ENCODE measurements at regions not wholly inside any gene's neighbourhood (a gene's known extent, or its start where the extent isn't known, plus 50 kb on each side); places are given as distances from the start of the nearest gene placed in this dataset.
"Not testable (repeated sequence)": the region's sequence is repeated elsewhere in the genome, so short reads cannot be mapped to it uniquely, and the experiment has no call there.

DNA sequence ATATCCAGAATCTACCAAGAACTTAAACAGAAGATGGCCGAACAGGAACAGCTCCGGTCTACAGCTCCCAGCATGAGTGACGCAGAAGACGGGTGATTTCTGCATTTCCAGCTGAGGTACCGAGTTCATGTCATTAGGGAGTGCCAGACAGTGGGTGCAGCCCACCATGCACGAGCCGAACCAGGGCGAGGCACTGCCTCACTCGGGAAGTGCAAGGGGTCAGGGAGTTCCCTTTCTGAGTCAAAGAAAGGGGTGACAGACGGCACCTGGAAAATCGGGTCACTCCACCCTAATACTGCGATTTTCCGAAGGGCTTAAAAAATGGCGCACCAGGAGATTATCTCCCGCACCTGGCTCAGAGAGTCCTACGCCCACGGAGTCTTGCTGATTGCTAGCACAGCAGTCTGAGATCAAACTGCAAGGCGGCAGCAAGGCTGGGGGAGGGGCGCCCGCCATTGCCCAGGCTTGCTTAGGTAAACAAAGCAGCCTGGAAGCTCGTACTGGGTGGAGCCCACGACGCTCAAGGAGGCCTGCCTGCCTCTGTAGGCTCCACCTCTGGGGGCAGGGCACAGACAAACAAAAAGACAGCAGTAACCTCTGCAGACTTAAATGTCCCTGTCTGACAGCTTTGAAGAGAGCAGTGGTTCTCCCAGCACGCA, 267.4 kb downstream of the HINT1 start:
- not testable (repeated sequence) for H3K36me3 Mint-ChIP-seq; ATAC-seq; DNase-seq (ENCODE audit: low spot score in 2 of 2); H3K27ac Mint-ChIP-seq
- peaks cover 3 to 12% of the 10 kb centered on the region in 2 donors for H3K9me3 Mint-ChIP-seq

DNA sequence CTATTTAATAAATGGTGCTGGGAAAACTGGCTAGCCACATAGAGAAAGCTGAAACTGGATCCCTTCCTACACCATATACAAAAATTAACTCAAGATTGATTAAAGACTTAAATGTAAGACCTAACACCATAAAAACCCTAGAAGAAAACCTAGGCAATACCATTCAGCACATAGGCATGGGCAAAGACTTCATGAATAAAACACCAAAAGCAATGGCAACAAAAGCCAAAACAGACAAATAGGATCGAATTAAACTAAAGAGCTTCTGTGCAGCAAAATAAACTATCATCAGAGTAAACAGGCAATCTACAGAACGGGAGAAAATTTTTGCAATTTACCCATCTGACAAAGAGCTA, 267.9 kb downstream of the HINT1 start:
- H3K9me3 Mint-ChIP-seq: peaks cover 3 to 12% of the 10 kb centered on the region in 2 donors
- not testable (repeated sequence) for H3K27ac Mint-ChIP-seq; DNase-seq (ENCODE audit: low spot score in 2 of 2); H3K36me3 Mint-ChIP-seq; ATAC-seq

DNA sequence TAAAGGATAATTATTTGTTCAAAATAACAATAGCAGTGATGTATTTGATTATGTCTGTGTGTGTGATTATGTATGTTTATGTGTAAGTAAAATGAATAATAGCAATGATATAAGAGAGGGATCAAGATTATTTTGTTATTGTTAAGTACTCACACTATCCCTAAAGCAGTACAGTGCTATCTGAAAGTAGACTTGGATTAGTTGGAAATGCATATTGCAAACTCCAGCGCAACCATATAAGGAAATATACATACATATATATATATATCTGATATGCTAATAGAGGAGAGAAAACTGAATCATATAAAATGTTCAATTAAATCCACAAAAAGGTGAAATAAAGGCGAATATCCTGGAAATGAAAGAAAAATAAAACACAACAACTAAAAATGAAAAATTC, 268.4 kb downstream of the HINT1 start:
- Mint-ChIP-seq H3K36me3 (peaks cover 0 to 5% of the 10 kb centered on the region in 2 donors), H3K27ac (no peak overlapping the region), H3K9me3 (peaks cover 3 to 12% of the 10 kb centered on the region in 2 donors)
- DNase-seq (ENCODE audit: low spot score in 2 of 2) (no peak), ATAC-seq (no peak)

DNA sequence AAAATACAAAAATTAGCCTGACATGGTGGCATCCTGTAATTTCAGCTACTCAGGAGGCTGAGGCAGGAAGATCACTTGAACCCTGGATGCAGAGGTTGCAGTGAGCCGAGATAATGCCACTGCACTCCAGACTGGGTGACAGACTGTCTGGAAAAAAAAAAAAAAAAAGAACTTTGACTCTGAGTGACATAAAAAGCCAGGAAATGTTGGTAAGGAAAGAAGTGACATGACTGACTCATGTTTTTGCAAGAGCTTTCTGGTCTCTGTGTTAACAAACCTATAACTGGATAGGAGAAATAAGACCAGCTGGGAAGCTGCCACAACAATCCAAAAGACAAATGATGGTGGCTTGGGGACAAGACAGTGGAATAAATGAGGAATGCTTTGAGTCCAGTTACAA, 272.1 kb downstream of the HINT1 start:
- DNase-seq (ENCODE audit: low spot score in 2 of 2): no peak
- Mint-ChIP-seq H3K36me3 (peaks cover 0 to 5% of the 10 kb centered on the region in 2 donors), H3K27ac (no peak overlapping the region), H3K9me3 (peaks cover 0 to 8% of the 10 kb centered on the region in 2 donors)
- no peak for ATAC-seq

DNA sequence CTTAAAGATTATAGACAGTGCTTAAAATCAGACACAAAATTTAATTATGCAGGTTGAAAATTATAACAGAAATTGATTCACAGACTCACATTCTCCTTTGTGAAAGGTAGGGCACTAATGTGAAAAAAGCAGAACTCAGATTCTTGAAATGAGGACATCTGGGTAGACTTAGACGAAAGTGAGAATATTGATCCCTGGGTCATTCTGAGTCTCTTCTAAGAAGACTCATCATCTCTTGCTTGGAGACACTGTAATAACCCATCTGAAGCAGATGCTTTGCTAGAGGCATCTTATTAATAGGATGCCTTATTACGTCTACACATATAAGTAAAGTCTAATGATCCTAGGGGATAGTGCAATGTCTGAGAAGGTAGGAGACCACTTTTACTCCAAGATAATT, 274.4 kb downstream of the HINT1 start:
- H3K27ac Mint-ChIP-seq: no peak overlapping the region
- H3K36me3 Mint-ChIP-seq: peaks cover 0 to 5% of the 10 kb centered on the region in 2 donors
- ATAC-seq: no peak
- peaks cover 0 to 4% of the 10 kb centered on the region in 2 donors for H3K9me3 Mint-ChIP-seq
- DNase-seq (ENCODE audit: low spot score in 2 of 2): no peak

DNA sequence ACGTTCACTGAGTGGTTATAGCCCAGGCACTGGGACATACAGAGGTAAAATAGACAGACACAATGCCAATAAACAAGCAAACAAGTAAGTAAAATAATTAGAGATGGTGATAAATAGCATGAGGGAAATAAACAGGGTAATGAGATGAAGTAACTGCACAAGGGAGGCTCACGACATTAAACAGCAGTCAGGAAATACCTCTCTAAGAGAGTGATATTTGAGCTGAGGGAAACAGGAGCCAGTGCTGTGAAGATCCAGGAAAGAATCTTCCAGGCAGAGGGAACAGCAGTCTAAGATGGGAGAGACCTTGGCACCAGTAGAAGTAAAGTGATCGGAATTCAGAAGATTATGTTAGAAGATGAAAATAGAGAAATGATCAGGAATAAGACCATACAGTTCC, 279.4 kb downstream of the HINT1 start:
- Mint-ChIP-seq H3K36me3 (no peaks in the 10 kb centered on the region), H3K27ac (no peak overlapping the region), H3K9me3 (no peaks in the 10 kb centered on the region)
- no peak for DNase-seq (ENCODE audit: low spot score in 2 of 2)
- no peak for ATAC-seq

DNA sequence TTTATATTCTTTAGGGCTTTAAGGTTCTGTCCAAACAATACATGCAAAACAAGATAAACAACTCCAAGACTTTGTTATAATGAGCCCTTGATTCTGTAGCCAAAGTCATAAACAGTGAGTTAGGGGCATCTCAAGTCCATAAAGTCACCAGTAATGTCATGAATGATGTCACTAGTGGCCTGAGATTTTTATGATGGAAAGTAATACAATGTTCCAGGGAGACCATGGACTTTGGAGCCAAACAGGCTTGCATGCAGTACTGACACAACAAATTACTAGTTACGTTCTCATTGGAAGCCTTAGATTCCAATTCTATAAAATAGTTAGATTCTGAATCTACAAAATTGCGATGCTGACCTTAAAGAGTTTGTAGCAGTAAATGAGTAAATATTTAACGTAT, 280.0 kb downstream of the HINT1 start:
- ATAC-seq (no peak), DNase-seq (ENCODE audit: low spot score in 2 of 2) (no peak)
- Mint-ChIP-seq H3K27ac (no peak overlapping the region), H3K9me3 (no peaks in the 10 kb centered on the region), H3K36me3 (no peaks in the 10 kb centered on the region)

DNA sequence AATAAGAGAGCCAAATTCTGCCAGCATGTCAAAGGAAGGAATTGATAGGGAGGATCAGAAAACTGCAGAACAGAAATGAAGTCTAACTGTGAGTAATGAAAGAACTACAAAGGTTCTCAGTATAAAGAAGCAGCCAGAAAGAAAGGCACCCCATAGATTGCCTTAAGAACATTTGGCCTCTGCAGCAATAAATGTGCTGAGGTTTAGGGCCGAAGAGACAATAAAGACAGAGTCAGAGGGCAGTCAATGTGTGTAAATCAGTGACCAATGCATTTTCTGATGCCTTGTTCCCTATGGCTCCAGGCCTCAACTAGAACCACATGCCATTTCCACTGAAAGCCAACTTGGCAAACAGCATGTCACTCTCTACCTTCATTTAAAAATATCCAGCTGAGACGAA, 281.0 kb downstream of the HINT1 start:
- DNase-seq (ENCODE audit: low spot score in 2 of 2): no peak
- H3K27ac Mint-ChIP-seq: no peak overlapping the region
- no peaks in the 10 kb centered on the region for H3K9me3 Mint-ChIP-seq
- no peaks in the 10 kb centered on the region for H3K36me3 Mint-ChIP-seq
- ATAC-seq: no peak

DNA sequence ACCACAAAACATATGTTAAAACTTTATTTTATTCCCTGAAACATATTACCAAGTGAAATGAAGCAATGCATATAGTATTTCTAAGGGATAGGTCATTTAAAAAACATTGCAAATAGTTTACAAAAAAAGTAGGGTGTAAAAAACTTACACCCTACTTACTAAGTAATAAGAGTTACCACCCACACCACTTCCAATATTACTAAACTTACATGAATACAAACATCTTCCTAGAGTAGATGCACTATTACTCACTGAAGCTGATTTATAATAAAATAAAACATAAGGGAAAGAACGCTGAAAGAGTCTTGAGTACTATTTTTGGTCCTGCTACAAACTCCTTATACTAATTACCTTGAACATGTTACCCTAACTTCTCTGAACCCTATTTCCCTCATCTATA, 289.4 kb downstream of the HINT1 start:
- no peak for DNase-seq (ENCODE audit: low spot score in 2 of 2)
- Mint-ChIP-seq H3K36me3 (peaks cover 0 to 5% of the 10 kb centered on the region in 2 donors), H3K9me3 (no peaks in the 10 kb centered on the region), H3K27ac (no peak overlapping the region)
- peak in 1 of 2 donors; percentile 87 for ATAC-seq

DNA sequence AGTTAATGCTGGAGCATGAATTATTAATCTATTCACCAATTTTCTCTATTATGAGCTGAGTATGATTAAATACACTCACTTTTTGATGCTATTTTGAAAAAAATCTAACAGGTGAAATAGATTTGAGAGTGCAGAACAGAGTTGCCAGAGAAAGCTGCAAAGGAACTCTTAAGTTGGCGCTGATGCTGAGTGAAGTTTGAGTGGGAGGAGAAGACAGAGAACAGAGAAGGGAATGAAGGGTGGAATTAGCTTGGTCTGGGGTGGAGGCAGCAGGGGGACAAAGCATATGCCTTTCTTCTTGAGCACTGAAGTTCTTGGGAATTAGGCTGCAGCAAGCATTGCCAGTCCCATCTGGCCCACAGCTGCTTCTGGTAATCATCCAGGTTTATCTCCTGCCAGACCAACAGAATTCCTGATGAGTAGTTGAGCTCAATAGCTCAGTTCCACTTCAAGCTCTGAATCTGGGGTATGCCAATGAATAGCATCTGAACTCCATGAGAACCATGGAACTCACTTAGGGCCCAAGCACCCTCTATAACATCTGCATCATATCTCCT, 290.1 kb downstream of the HINT1 start:
- no peak for ATAC-seq
- Mint-ChIP-seq H3K27ac (no peak overlapping the region), H3K9me3 (no peaks in the 10 kb centered on the region), H3K36me3 (peaks cover 0 to 5% of the 10 kb centered on the region in 2 donors)
- DNase-seq (ENCODE audit: low spot score in 2 of 2): no peak

DNA sequence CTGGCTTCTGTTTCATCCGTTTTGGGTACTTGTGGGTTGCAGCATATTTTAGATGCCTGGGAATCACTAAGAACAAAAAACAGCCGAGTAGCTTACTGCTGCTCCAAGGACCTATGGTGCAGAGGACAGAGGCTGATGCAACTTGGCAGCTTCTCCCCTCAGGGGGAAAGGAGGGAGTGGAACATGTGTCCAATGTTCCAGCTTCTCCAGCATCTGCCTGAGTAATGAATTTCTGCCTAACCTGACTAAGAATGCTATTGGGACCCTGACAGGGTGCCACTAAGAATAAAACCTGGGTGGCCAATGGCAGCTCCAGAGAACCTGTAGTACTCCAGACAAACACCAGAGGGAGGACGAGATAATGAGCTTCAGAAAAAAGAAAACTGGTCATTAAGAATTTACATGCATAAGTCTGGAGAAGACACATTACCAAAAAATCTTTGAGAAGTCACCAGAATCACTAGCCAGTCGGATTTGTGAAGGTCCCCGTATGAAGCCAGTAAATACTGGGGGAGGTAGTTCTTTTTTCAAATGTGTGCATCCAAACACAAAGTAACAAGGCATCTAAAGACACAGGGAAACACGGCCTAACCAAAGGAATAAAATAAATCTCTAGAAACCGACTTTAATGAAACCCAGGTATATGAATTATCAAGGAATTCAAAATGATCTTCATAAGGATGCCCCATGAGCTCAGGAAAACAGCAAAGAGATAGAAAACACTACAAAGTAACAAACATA, 293.5 kb downstream of the HINT1 start:
- DNase-seq (ENCODE audit: low spot score in 2 of 2): peak in 1 of 2 donors; percentile 57
- H3K36me3 Mint-ChIP-seq: no peaks in the 10 kb centered on the region
- H3K9me3 Mint-ChIP-seq: no peaks in the 10 kb centered on the region
- ATAC-seq: peak; percentile 13 to 66
- no peak overlapping the region for H3K27ac Mint-ChIP-seq

DNA sequence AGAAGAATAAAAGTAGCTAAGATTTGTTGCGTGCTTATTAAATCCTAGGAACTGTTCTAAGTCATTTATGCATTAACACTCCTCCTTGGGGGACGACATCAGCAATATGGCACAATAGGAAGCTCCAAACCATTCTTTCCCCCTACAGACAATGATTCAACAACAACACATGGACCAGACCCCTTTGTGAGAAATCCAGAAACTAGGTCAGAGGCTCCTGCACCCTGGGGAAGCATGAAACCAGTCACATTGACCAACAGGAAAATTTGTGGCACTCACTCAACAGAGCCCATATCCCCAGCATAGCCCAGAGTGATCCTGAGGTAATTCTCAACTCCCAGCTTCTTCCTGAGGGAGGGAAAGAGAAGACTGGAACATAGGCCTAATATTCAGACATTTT, 294.4 kb downstream of the HINT1 start:
- no peak overlapping the region for H3K27ac Mint-ChIP-seq
- no peaks in the 10 kb centered on the region for H3K9me3 Mint-ChIP-seq
- DNase-seq (ENCODE audit: low spot score in 2 of 2) (no peak), ATAC-seq (no peak)
- H3K36me3 Mint-ChIP-seq: no peaks in the 10 kb centered on the region

DNA sequence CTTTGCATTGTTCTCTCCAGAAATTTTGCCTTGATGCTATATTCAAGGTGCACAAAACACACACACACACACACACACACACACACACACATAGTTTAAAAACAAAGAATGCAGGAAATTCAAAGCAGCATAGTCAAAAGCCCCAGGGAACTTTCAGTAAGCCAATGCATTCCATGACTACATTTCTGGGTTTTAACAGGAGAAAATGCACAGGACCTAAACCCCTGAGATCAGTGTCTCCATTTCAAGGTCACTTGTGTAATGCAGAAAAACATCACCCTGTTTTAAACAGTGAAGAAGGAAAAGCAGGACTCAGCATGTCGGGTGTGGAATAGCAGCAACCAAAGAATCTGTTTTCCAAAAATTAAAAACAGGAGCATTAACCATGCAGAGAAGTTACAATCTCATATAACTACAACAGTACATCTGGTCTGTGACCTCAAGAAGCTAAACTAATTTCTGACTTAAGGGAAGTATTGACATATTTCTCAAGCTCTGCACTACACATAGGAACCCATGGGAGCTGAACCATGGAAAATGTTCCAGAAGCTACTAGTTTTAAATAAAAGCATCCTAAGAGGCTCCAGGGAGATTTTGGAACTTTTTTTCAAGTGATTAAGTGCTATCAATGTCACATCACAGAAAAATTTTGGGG, 296.7 kb downstream of the HINT1 start:
- H3K36me3 Mint-ChIP-seq: peaks cover 0 to 8% of the 10 kb centered on the region in 2 donors
- H3K9me3 Mint-ChIP-seq: peaks cover 0 to 6% of the 10 kb centered on the region in 2 donors
- no peak for DNase-seq (ENCODE audit: low spot score in 2 of 2)
- H3K27ac Mint-ChIP-seq: no peak overlapping the region
- ATAC-seq: no peak

DNA sequence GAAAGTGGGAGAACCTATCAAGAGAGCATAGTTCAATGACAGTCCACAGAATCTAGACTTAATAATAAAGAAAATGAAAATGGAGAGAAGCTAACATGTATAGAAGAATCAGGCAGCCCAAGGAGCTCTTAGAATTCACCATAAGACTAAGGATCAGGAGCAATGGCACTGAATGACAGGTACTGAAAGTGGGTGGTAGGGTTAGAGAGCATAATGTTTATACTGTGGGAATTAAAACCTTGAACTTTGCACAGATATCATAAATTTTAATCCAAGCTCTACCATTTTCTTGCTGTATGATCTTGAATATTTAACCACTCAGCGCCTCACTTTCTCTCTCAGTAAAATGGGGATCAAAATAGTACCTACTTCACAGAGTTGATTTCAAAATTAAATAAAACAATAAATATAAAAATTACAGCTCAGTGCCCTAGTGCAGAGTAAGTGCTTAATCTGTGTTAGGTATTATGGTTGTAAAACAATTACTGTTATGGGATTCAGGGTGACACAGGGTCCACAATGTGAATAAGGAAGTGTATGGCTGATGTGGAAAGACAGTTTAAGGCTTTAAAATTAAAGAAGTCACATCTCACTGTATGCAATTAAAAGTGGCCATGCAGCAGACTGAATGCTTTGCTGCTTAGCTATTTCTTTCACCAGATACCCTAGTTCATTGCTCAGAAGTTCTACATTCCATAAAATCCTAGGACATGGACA, 319.8 kb downstream of the HINT1 start:
- ATAC-seq: no peak
- Mint-ChIP-seq H3K36me3 (peaks cover 7 to 15% of the 10 kb centered on the region in 2 donors), H3K27ac (no peak overlapping the region), H3K9me3 (peaks cover 5 to 6% of the 10 kb centered on the region in 2 donors)
- no peak for DNase-seq (ENCODE audit: low spot score in 2 of 2)

DNA sequence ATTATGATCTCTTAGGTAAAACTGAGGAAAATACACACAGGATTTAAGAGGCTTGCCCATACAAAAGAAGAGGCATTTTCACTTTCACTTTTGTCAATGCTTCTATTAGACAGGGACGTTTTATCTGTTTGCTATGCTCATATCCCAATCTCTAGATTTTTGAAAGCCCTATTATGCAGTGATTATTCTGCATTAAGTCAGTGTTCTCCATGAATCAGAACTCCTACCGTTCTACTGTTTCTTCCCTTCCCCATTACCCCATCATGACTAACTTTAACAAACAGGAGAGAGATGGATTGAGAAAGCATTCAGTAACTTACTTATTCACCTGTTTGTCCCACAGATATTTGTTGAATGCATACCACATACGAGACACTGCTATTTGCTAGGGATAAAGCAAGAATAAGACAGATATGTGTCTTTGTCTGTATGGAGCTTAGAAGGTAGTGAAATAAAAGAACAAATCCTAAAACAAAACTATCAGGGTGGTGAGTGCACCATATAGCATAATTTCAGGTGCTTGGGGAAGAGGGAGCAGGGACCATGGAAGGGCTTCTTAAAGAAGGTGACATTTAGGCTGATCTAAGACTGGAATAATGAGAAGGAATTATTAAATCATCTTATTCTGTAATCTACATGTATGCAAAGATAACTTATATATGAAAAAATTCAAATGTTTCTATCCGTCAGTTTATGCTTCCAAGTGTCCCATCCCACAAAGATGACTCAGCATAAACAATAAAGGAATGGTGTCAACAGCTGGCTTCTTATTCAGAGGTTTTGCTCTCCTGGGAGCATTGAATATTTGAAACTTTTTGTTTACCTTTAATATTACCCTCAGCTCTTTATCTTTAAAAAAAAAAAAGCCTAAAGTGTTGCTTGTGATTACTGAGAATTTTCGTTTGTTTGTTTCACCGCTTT, 328.1 kb downstream of the HINT1 start:
- DNase-seq (ENCODE audit: low spot score in 2 of 2) (no peak), ATAC-seq (peak in 1 of 2 donors; percentile 45)
- Mint-ChIP-seq H3K9me3 (no peaks in the 10 kb centered on the region), H3K36me3 (no peaks in the 10 kb centered on the region), H3K27ac (peak overlapping the region in 1 of 2 donors; percentile 80)
